IMR-90 (cell line): ENCODE measurements at regions not wholly inside any gene's neighbourhood (a gene's known extent, or its start where the extent isn't known, plus 50 kb on each side); places are given as distances from the start of the nearest gene placed in this dataset.

ENCODE experiments used
- CTCF ChIP-seq: conservative IDR thresholded peaks from 2 replicates; pipeline ENCODE4 v1.5.1; 2012; ENCODE audit warnings: mild to moderate bottlenecking, low read depth, low read length, improper control_type of control experiment
- FOS ChIP-seq: fragments of 150-350 bp; IDR thresholded peaks from 2 replicates; pipeline ENCODE4 v1.6.1; 2016; ENCODE audit warnings: low read depth, low read length
- MAFK ChIP-seq: IDR thresholded peaks from 2 replicates; pipeline ENCODE4 v1.6.1; 2012; ENCODE audit warnings: low read depth, low read length, improper control_type of control experiment
- POLR2A ChIP-seq: IDR thresholded peaks from 2 replicates; pipeline ENCODE4 v1.6.1; 2012; ENCODE audit warnings: mild to moderate bottlenecking, low read depth, low read length
- TF ChIP-seq, protein P1 (sequence below): fragments of 150-350 bp; IDR thresholded peaks from 2 replicates; pipeline ENCODE4 v1.6.1; 2016; ENCODE audit warnings: low read depth, mild to moderate bottlenecking, low read length, moderate library complexity, borderline replicate concordance

DNA sequence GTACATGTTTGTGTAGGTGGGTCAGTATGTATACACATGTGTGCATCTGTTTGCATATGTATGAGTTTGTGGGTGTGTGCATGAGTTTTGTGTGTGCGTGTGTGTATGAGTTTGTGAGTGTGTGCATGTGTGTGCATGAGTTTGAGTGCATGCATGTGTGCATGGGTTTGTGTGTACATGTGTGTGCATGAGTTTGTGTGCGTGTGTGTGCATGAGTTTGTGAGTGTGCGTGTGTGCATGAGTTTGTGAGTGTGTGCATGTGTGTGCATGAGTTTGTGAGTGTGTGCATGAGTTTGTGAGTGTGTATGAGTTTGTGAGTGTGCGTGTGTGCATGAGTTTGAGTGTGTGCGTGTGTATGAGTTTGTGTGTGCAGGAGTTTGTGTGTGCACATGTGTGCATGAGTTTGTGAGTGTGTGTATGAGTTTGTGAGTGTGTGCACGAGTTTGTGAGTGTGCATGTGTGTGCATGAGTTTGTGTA is 61.5 kb downstream of the FZD10 start:
- TF ChIP-seq MAFK (no peak), POLR2A (no peak), CTCF (no peak), FOS (no peak)
- TF ChIP-seq, protein P1, sequence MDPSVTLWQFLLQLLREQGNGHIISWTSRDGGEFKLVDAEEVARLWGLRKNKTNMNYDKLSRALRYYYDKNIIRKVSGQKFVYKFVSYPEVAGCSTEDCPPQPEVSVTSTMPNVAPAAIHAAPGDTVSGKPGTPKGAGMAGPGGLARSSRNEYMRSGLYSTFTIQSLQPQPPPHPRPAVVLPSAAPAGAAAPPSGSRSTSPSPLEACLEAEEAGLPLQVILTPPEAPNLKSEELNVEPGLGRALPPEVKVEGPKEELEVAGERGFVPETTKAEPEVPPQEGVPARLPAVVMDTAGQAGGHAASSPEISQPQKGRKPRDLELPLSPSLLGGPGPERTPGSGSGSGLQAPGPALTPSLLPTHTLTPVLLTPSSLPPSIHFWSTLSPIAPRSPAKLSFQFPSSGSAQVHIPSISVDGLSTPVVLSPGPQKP = no peak
